B cell (primary cell): ENCODE measurements at regions not wholly inside any gene's neighbourhood (a gene's known extent, or its start where the extent isn't known, plus 50 kb on each side); places are given as distances from the start of the nearest gene placed in this dataset.

Experiments used
- CTCF ChIP-seq: fragments of 200-600 bp; IDR thresholded peaks from one replicate; pipeline ENCODE4 v1.8.0; 2022; ENCODE audit warnings: antibody characterized with exemption, mild to moderate bottlenecking
- EZH2 ChIP-seq: IDR thresholded peaks from 2 replicates; pipeline ENCODE4 v1.6.1; 2012; ENCODE audit warnings: borderline replicate concordance, low read depth, mild to moderate bottlenecking, moderate library complexity, low read length; ENCODE audit not compliant: insufficient read depth, poor library complexity, severe bottlenecking

GRCh38 chr16:63067141-63067540 lies 1030.9 kb upstream of the CDH8 start:
- no peak for TF ChIP-seq EZH2
- no peak for TF ChIP-seq CTCF
